MM.1S (cell line): ENCODE measurements at regions not wholly inside any gene's neighbourhood (a gene's known extent, or its start where the extent isn't known, plus 50 kb on each side); places are given as distances from the start of the nearest gene placed in this dataset.

Experiments
- DNase-seq: peaks from one replicate; pipeline ENCODE4 v3.0.0-alpha.2; 2015
- H2AFZ ChIP-seq: fragments of 300-600 bp; sonication (generic); 2 replicates; pipeline ENCODE4 v1.6.0; 2016; ENCODE audit warnings: antibody characterized with exemption, low read length
- H3F3A ChIP-seq: fragments of 300-600 bp; sonication (generic); 2 replicates; pipeline ENCODE4 v1.6.1; 2016; ENCODE audit warnings: mild to moderate bottlenecking, antibody characterized with exemption, low read length, moderate library complexity, mixed read lengths; ENCODE audit not compliant: insufficient read depth
- H3K27ac ChIP-seq: fragments of 300-600 bp; sonication (generic); 2 replicates; pipeline ENCODE4 v1.5.1; 2016; ENCODE audit warnings: mild to moderate bottlenecking, low read length
- H3K27me3 ChIP-seq: fragments of 300-600 bp; sonication (generic); replicated peaks from 2 replicates; pipeline ENCODE4 v1.6.0; 2016; ENCODE audit warnings: low read length; ENCODE audit not compliant: insufficient read depth
- H3K36me3 ChIP-seq: fragments of 300-600 bp; sonication (generic); replicated peaks from 2 replicates; pipeline ENCODE4 v1.6.1; 2016; ENCODE audit warnings: mild to moderate bottlenecking, low read length, mixed read lengths; ENCODE audit not compliant: insufficient read depth
- H3K4me1 ChIP-seq: fragments of 300-600 bp; sonication (generic); 2 replicates; pipeline ENCODE4 v1.6.1; 2016; ENCODE audit warnings: low read length, mixed read lengths
- H3K4me2 ChIP-seq: fragments of 300-600 bp; sonication (generic); 2 replicates; pipeline ENCODE4 v1.6.0; 2016; ENCODE audit warnings: low read depth, low read length
- H3K4me3 ChIP-seq: fragments of 300-600 bp; sonication (generic); 2 replicates; pipeline ENCODE4 v1.5.1; 2016; ENCODE audit warnings: low read length, mixed read lengths
- H3K79me2 ChIP-seq: fragments of 300-600 bp; sonication (generic); 2 replicates; pipeline ENCODE4 v1.6.1; 2016; ENCODE audit warnings: mixed run types, low read length, mixed read lengths
- H3K9ac ChIP-seq: fragments of 300-600 bp; sonication (generic); 2 replicates; pipeline ENCODE4 v1.6.1; 2016; ENCODE audit warnings: low read length, mixed read lengths
- H3K9me2 ChIP-seq: fragments of 300-600 bp; sonication (generic); replicated peaks from 2 replicates; pipeline ENCODE4 v1.6.1; 2016; ENCODE audit warnings: mild to moderate bottlenecking, low read length, mixed read lengths; ENCODE audit not compliant: insufficient read depth
- H3K9me3 ChIP-seq: fragments of 300-600 bp; sonication (generic); replicated peaks from 2 replicates; pipeline ENCODE4 v1.6.1; 2016; ENCODE audit warnings: mild to moderate bottlenecking, low read length, mixed read lengths; ENCODE audit not compliant: insufficient read depth
- H4K20me1 ChIP-seq: fragments of 300-600 bp; sonication (generic); 2 replicates; pipeline ENCODE4 v1.6.1; 2016; ENCODE audit warnings: mild to moderate bottlenecking, low read length, moderate library complexity, mixed read lengths; ENCODE audit not compliant: insufficient read depth
- CTCF ChIP-seq: fragments of 300-600 bp; sonication (generic); IDR thresholded peaks from 2 replicates; pipeline ENCODE4 v1.5.1; 2016; ENCODE audit warnings: antibody characterized with exemption, low read length, mixed read lengths
- EZH2 ChIP-seq: fragments of 300-600 bp; sonication (generic); optimal IDR thresholded peaks from 2 replicates; pipeline ENCODE3; 2017; ENCODE audit warnings: low read depth, mild to moderate bottlenecking, antibody characterized with exemption, low read length, mixed read lengths
- EZH2phosphoT487 ChIP-seq: fragments of 300-600 bp; sonication (generic); IDR thresholded peaks from 2 replicates; pipeline ENCODE4 v1.6.1; 2018; ENCODE audit warnings: antibody characterized with exemption, low read length

- no peaks in the 10 kb centered on the region for H3K36me3 ChIP-seq
- H3K4me2 ChIP-seq: no peak overlapping the region
- no peak overlapping the region for H3K9ac ChIP-seq
- 0 out of 2 replicates have a peak, but pooled peaks cover 8% of the 10 kb centered on the region for H3K4me1 ChIP-seq
- H3K27me3 ChIP-seq: no peaks in the 10 kb centered on the region
- no peaks in the 10 kb centered on the region for H3K9me2 ChIP-seq
- H3K79me2 ChIP-seq: no peaks in the 10 kb centered on the region
- no peak overlapping the region for H2AFZ ChIP-seq
- no peaks in the 10 kb centered on the region for H3F3A ChIP-seq
- no peaks in the 10 kb centered on the region for H3K9me3 ChIP-seq
- no peak for TF ChIP-seq CTCF
- no peak for TF ChIP-seq EZH2phosphoT487
- no peak for TF ChIP-seq EZH2
- no peak overlapping the region for H3K27ac ChIP-seq
- no peak overlapping the region for H3K4me3 ChIP-seq
- DNase-seq: no peak
- no peaks in the 10 kb centered on the region for H4K20me1 ChIP-seq
Observed at GRCh38 chr1:178629252-178630154, 95.5 kb upstream of the RALGPS2 start.

- no peaks in the 10 kb centered on the region for H3K9me2 ChIP-seq
- H4K20me1 ChIP-seq: no peaks in the 10 kb centered on the region
- no peaks in the 10 kb centered on the region for H3K9me3 ChIP-seq
- H3K9ac ChIP-seq: no peak overlapping the region
- no peak overlapping the region for H2AFZ ChIP-seq
- H3K36me3 ChIP-seq: no peaks in the 10 kb centered on the region
- H3K4me3 ChIP-seq: no peak overlapping the region
- no peaks in the 10 kb centered on the region for H3K79me2 ChIP-seq
- 0 out of 2 replicates have a peak, but pooled peaks cover 8% of the 10 kb centered on the region for H3K4me1 ChIP-seq
- DNase-seq: no peak
- no peaks in the 10 kb centered on the region for H3K27me3 ChIP-seq
- TF ChIP-seq CTCF: no peak
- no peak for TF ChIP-seq EZH2
- TF ChIP-seq EZH2phosphoT487: no peak
- no peak overlapping the region for H3K4me2 ChIP-seq
- no peak overlapping the region for H3K27ac ChIP-seq
- H3F3A ChIP-seq: no peaks in the 10 kb centered on the region
Observed at GRCh38 chr1:178630417-178630816, 94.6 kb upstream of the RALGPS2 start.

GRCh38 chr1:178632653-178633052 lies 92.4 kb upstream of the RALGPS2 start:
- Histone ChIP-seq H3K4me3 (no peak overlapping the region), H2AFZ (no peak overlapping the region), H3F3A (no peaks in the 10 kb centered on the region)

More at GRCh38 chr1:178632653-178633052, 92.4 kb upstream of the RALGPS2 start:
- DNase-seq: no peak
- Histone ChIP-seq H3K4me2 (no peak overlapping the region), H3K27ac (no peak overlapping the region), H3K79me2 (no peaks in the 10 kb centered on the region), H3K9ac (no peak overlapping the region), H3K36me3 (no peaks in the 10 kb centered on the region), H3K4me1 (0 out of 2 replicates have a peak, but pooled peaks cover 8% of the 10 kb centered on the region), H3K27me3 (no peaks in the 10 kb centered on the region), H3K9me2 (no peaks in the 10 kb centered on the region), H3K9me3 (no peaks in the 10 kb centered on the region), H4K20me1 (no peaks in the 10 kb centered on the region)
- TF ChIP-seq EZH2phosphoT487 (no peak), CTCF (no peak), EZH2 (no peak)
